ENCODE measurements at regions not wholly inside any gene's neighbourhood (a gene's known extent, or its start where the extent isn't known, plus 50 kb on each side); places are given as distances from the start of the nearest gene placed in this dataset.

- Mint-ChIP-seq H3K4me3 (no peak overlapping the region), H3K4me1 (no peaks in the 10 kb centered on the region), H3K36me3 (no peaks in the 10 kb centered on the region), H3K27ac (no peak overlapping the region), H3K9me3 (no peaks in the 10 kb centered on the region), H3K27me3 (no peaks in the 10 kb centered on the region)
- POLR2A ChIA-PET = no interaction called here
- ATAC-seq (ENCODE audit: low read depth) (no peak), DNase-seq (no peak)
Measured at GRCh38 chr6:140050101-140050995, 675.9 kb upstream of the CITED2 start.

GRCh38 chr6:140049251-140049650 lies 674.8 kb upstream of the CITED2 start:
- Mint-ChIP-seq H3K27ac (no peak overlapping the region), H3K27me3 (no peaks in the 10 kb centered on the region), H3K4me3 (no peak overlapping the region), H3K4me1 (no peaks in the 10 kb centered on the region), H3K36me3 (no peaks in the 10 kb centered on the region), H3K9me3 (no peaks in the 10 kb centered on the region)
- POLR2A ChIA-PET = no interaction called here
- DNase-seq (no peak), ATAC-seq (ENCODE audit: low read depth) (no peak)

GRCh38 chr6:140048202-140048790 lies 673.8 kb upstream of the CITED2 start:
- Mint-ChIP-seq H3K9me3 (no peaks in the 10 kb centered on the region), H3K4me1 (no peaks in the 10 kb centered on the region), H3K4me3 (no peak overlapping the region), H3K36me3 (no peaks in the 10 kb centered on the region), H3K27me3 (no peaks in the 10 kb centered on the region), H3K27ac (no peak overlapping the region)
- no peak for DNase-seq
- POLR2A ChIA-PET = no interaction called here
- ATAC-seq (ENCODE audit: low read depth) = no peak

- Mint-ChIP-seq H3K4me3 (no peak overlapping the region), H3K36me3 (no peaks in the 10 kb centered on the region), H3K27me3 (no peaks in the 10 kb centered on the region), H3K9me3 (no peaks in the 10 kb centered on the region), H3K27ac (no peak overlapping the region), H3K4me1 (no peaks in the 10 kb centered on the region)
- POLR2A ChIA-PET = no interaction called here
- ATAC-seq (ENCODE audit: low read depth) (no peak), DNase-seq (no peak)
Measured at GRCh38 chr6:140047321-140047720, 672.9 kb upstream of the CITED2 start.

- Mint-ChIP-seq H3K27me3 (no peaks in the 10 kb centered on the region), H3K27ac (no peak overlapping the region), H3K36me3 (no peaks in the 10 kb centered on the region), H3K9me3 (no peaks in the 10 kb centered on the region), H3K4me1 (no peaks in the 10 kb centered on the region), H3K4me3 (no peak overlapping the region)
- POLR2A ChIA-PET = no interaction called here
- DNase-seq (no peak), ATAC-seq (ENCODE audit: low read depth) (no peak)
Measured at GRCh38 chr6:140046016-140046632, 671.7 kb upstream of the CITED2 start.

GRCh38 chr6:140045116-140045515 lies 670.7 kb upstream of the CITED2 start:
- Mint-ChIP-seq H3K36me3 (no peaks in the 10 kb centered on the region), H3K27ac (no peak overlapping the region), H3K9me3 (no peaks in the 10 kb centered on the region), H3K4me1 (no peaks in the 10 kb centered on the region), H3K4me3 (no peak overlapping the region), H3K27me3 (no peaks in the 10 kb centered on the region)
- POLR2A ChIA-PET = no interaction called here
- no peak for DNase-seq
- ATAC-seq (ENCODE audit: low read depth) = no peak

GRCh38 chr6:140044626-140045025 lies 670.2 kb upstream of the CITED2 start:
- Mint-ChIP-seq H3K27me3 (no peaks in the 10 kb centered on the region), H3K27ac (no peak overlapping the region), H3K36me3 (no peaks in the 10 kb centered on the region), H3K4me1 (no peaks in the 10 kb centered on the region), H3K4me3 (no peak overlapping the region), H3K9me3 (no peaks in the 10 kb centered on the region)
- POLR2A ChIA-PET = no interaction called here
- ATAC-seq (ENCODE audit: low read depth) (no peak), DNase-seq (no peak)

- ATAC-seq (ENCODE audit: low read depth) (no peak), DNase-seq (no peak)
- Mint-ChIP-seq H3K27me3 (no peaks in the 10 kb centered on the region), H3K4me1 (no peaks in the 10 kb centered on the region), H3K36me3 (no peaks in the 10 kb centered on the region), H3K9me3 (no peaks in the 10 kb centered on the region), H3K4me3 (no peak overlapping the region), H3K27ac (no peak overlapping the region)
- POLR2A ChIA-PET = no interaction called here
Measured at GRCh38 chr6:140043762-140044378, 669.4 kb upstream of the CITED2 start.

GRCh38 chr6:140043357-140043756 lies 668.9 kb upstream of the CITED2 start:
- Mint-ChIP-seq H3K27me3 (no peaks in the 10 kb centered on the region), H3K4me1 (no peaks in the 10 kb centered on the region), H3K4me3 (no peak overlapping the region), H3K36me3 (no peaks in the 10 kb centered on the region), H3K27ac (no peak overlapping the region), H3K9me3 (no peaks in the 10 kb centered on the region)
- POLR2A ChIA-PET = no interaction called here
- ATAC-seq (ENCODE audit: low read depth) (no peak), DNase-seq (no peak)

GRCh38 chr6:140041571-140042332 lies 667.3 kb upstream of the CITED2 start:
- no peaks in the 10 kb centered on the region for H3K27me3 Mint-ChIP-seq
- H3K27ac Mint-ChIP-seq = no peak overlapping the region
- no peaks in the 10 kb centered on the region for H3K9me3 Mint-ChIP-seq
- H3K4me3 Mint-ChIP-seq = no peak overlapping the region
- no peaks in the 10 kb centered on the region for H3K36me3 Mint-ChIP-seq
- H3K4me1 Mint-ChIP-seq = no peaks in the 10 kb centered on the region
- POLR2A ChIA-PET = no interaction called here
- ATAC-seq (ENCODE audit: low read depth) (no peak), DNase-seq (no peak)

- H3K4me3 Mint-ChIP-seq = no peak overlapping the region
- H3K4me1 Mint-ChIP-seq = no peaks in the 10 kb centered on the region
- POLR2A ChIA-PET = no interaction called here
- H3K27me3 Mint-ChIP-seq = no peaks in the 10 kb centered on the region
- H3K9me3 Mint-ChIP-seq = no peaks in the 10 kb centered on the region
- DNase-seq (no peak), ATAC-seq (ENCODE audit: low read depth) (no peak)
- no peak overlapping the region for H3K27ac Mint-ChIP-seq
- H3K36me3 Mint-ChIP-seq = no peaks in the 10 kb centered on the region
Measured at GRCh38 chr6:140041056-140041455, 666.6 kb upstream of the CITED2 start.

GRCh38 chr6:140040396-140040795 lies 665.9 kb upstream of the CITED2 start:
- ATAC-seq (ENCODE audit: low read depth) (no peak), DNase-seq (no peak)
- POLR2A ChIA-PET = no interaction called here
- no peak overlapping the region for H3K27ac Mint-ChIP-seq
- H3K4me1 Mint-ChIP-seq = no peaks in the 10 kb centered on the region
- H3K9me3 Mint-ChIP-seq = no peaks in the 10 kb centered on the region
- H3K4me3 Mint-ChIP-seq = no peak overlapping the region
- H3K36me3 Mint-ChIP-seq = no peaks in the 10 kb centered on the region
- H3K27me3 Mint-ChIP-seq = no peaks in the 10 kb centered on the region

- H3K4me3 Mint-ChIP-seq = no peak overlapping the region
- H3K36me3 Mint-ChIP-seq = no peaks in the 10 kb centered on the region
- no peaks in the 10 kb centered on the region for H3K4me1 Mint-ChIP-seq
- no peak for DNase-seq
- no peaks in the 10 kb centered on the region for H3K27me3 Mint-ChIP-seq
- no peaks in the 10 kb centered on the region for H3K9me3 Mint-ChIP-seq
- H3K27ac Mint-ChIP-seq = no peak overlapping the region
- no peak for ATAC-seq (ENCODE audit: low read depth)
- POLR2A ChIA-PET = no interaction called here
Measured at GRCh38 chr6:140039364-140039763, 664.9 kb upstream of the CITED2 start.

Data from activated naive CD8-positive, alpha-beta T cell treated with anti-CD3 and anti-CD28 coated beads, Interleukin-2, amount 10 ng/mL, durations not matched to agents 7 days and 5 days (primary cell).